SK-N-MC (cell line): ENCODE measurements at regions not wholly inside any gene's neighbourhood (a gene's known extent, or its start where the extent isn't known, plus 50 kb on each side); places are given as distances from the start of the nearest gene placed in this dataset.

Source experiments
- EZH2 ChIP-seq: fragments of 200-600 bp; sonication (generic); IDR thresholded peaks from one replicate; pipeline ENCODE4 v1.6.1; 2017; ENCODE audit warnings: antibody characterized with exemption
- FOXP2 ChIP-seq: optimal IDR thresholded peaks from 2 replicates; pipeline ENCODE3; 2011; ENCODE audit warnings: mild to moderate bottlenecking, moderate library complexity; ENCODE audit not compliant: insufficient read depth; ENCODE audit errors: extremely low read length, control extremely low read depth
- POLR2AphosphoS5 ChIP-seq: IDR thresholded peaks from 2 replicates; pipeline ENCODE4 v1.6.1; 2012; ENCODE audit warnings: mild to moderate bottlenecking, low read depth, low read length, borderline replicate concordance

DNA sequence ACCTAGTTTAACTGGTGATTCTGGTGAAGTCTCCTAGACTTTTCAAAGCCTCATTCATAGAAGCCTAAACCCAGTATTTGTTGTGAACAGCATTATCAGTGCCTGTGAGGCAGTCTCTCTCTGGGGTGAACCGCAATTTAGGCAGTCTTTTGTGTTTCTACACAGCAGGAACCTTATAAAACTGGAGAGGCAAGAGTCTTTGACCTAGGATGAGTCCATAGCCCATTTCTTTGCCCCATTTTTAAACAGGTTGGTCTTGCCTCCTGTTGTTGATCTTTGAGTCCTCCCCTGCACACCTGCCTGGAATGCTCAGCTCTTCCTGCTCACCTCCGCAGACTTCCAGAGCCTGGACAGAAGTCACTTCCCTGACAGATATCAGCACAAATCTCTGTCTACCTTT lies 51.2 kb upstream of the NRP1 start:
- no peak for TF ChIP-seq POLR2AphosphoS5
- no peak for TF ChIP-seq EZH2
- TF ChIP-seq FOXP2: no peak
